Activated T-helper 17 cell treated with anti-CD3 and anti-CD28 coated beads, Interleukin-2, amount 50 U/mL, for 72 hours (primary cell): ENCODE measurements at regions not wholly inside any gene's neighbourhood (a gene's known extent, or its start where the extent isn't known, plus 50 kb on each side); places are given as distances from the start of the nearest gene placed in this dataset.
"Not testable (repeated sequence)": the region's sequence is repeated elsewhere in the genome, so short reads cannot be mapped to it uniquely, and the experiment has no call there.

Experiments used
- ATAC-seq: fragments of 150-1000 bp; cut with Tn5 transposase; replicated peaks from 2 replicates; pipeline ENCODE4 v1.10.0; 2021; ENCODE audit warnings: mild to moderate bottlenecking, moderate library complexity
- H3K27ac Mint-ChIP-seq: one replicate; pipeline ENCODE4 v1.8.0; 2022; ENCODE audit warnings: mixed read lengths
- H3K27me3 Mint-ChIP-seq: one replicate; pipeline ENCODE4 v1.8.0; 2022; ENCODE audit warnings: mixed read lengths
- H3K36me3 Mint-ChIP-seq: one replicate; pipeline ENCODE4 v1.8.0; 2022; ENCODE audit warnings: low read depth, mild to moderate bottlenecking, mixed read lengths
- H3K4me1 Mint-ChIP-seq: one replicate; pipeline ENCODE4 v1.8.0; 2022; ENCODE audit warnings: mixed read lengths
- H3K4me3 Mint-ChIP-seq: one replicate; pipeline ENCODE4 v1.8.0; 2022; ENCODE audit warnings: mild to moderate bottlenecking, mixed read lengths
- H3K9me3 Mint-ChIP-seq: one replicate; pipeline ENCODE4 v1.8.0; 2022; ENCODE audit warnings: mixed read lengths

- H3K27ac Mint-ChIP-seq, H3K4me3 Mint-ChIP-seq, H3K27me3 Mint-ChIP-seq, ATAC-seq, H3K9me3 Mint-ChIP-seq, H3K36me3 Mint-ChIP-seq, H3K4me1 Mint-ChIP-seq: not testable (repeated sequence)
These were observed 76.4 kb upstream of the TMSB4Y start for GRCh38 chrY:13627323-13627722.

GRCh38 chrY:13615943-13616304 is 87.8 kb upstream of the TMSB4Y start:
- ATAC-seq: no peak
- no peak overlapping the region for H3K27ac Mint-ChIP-seq
- H3K9me3 Mint-ChIP-seq: no peaks in the 10 kb centered on the region
- H3K4me1 Mint-ChIP-seq: no peaks in the 10 kb centered on the region
- H3K36me3 Mint-ChIP-seq: no peaks in the 10 kb centered on the region
- H3K27me3 Mint-ChIP-seq: peaks cover 4% of the 10 kb centered on the region
- no peak overlapping the region for H3K4me3 Mint-ChIP-seq

GRCh38 chrY:13615301-13615942 is 88.3 kb upstream of the TMSB4Y start:
- Mint-ChIP-seq H3K27ac (no peak overlapping the region), H3K4me3 (no peak overlapping the region), H3K36me3 (no peaks in the 10 kb centered on the region), H3K9me3 (no peaks in the 10 kb centered on the region), H3K27me3 (peaks cover 4% of the 10 kb centered on the region), H3K4me1 (no peaks in the 10 kb centered on the region)
- no peak for ATAC-seq

GRCh38 chrY:13612916-13613315 is 90.8 kb upstream of the TMSB4Y start:
- Mint-ChIP-seq H3K36me3 (no peaks in the 10 kb centered on the region), H3K4me1 (no peaks in the 10 kb centered on the region), H3K4me3 (no peak overlapping the region), H3K27me3 (no peaks in the 10 kb centered on the region), H3K27ac (no peak overlapping the region), H3K9me3 (no peaks in the 10 kb centered on the region)
- ATAC-seq: no peak

- H3K4me3 Mint-ChIP-seq: no peak overlapping the region
- no peaks in the 10 kb centered on the region for H3K36me3 Mint-ChIP-seq
- no peaks in the 10 kb centered on the region for H3K27me3 Mint-ChIP-seq
- H3K27ac Mint-ChIP-seq: no peak overlapping the region
- no peaks in the 10 kb centered on the region for H3K4me1 Mint-ChIP-seq
- no peaks in the 10 kb centered on the region for H3K9me3 Mint-ChIP-seq
- no peak for ATAC-seq
These were observed 91.7 kb upstream of the TMSB4Y start for GRCh38 chrY:13611965-13612364.

GRCh38 chrY:13592450-13592849 is 111.2 kb upstream of the TMSB4Y start:
- no peak overlapping the region for H3K4me3 Mint-ChIP-seq
- no peaks in the 10 kb centered on the region for H3K9me3 Mint-ChIP-seq
- no peaks in the 10 kb centered on the region for H3K27me3 Mint-ChIP-seq
- H3K36me3 Mint-ChIP-seq: no peaks in the 10 kb centered on the region
- ATAC-seq: no peak
- no peaks in the 10 kb centered on the region for H3K4me1 Mint-ChIP-seq
- H3K27ac Mint-ChIP-seq: no peak overlapping the region

GRCh38 chrY:13570931-13571330 is 91.1 kb upstream of the UTY start:
- not testable (repeated sequence) for H3K27me3 Mint-ChIP-seq, H3K9me3 Mint-ChIP-seq, H3K4me3 Mint-ChIP-seq, ATAC-seq, H3K27ac Mint-ChIP-seq, H3K4me1 Mint-ChIP-seq, H3K36me3 Mint-ChIP-seq

- Mint-ChIP-seq H3K27me3 (no peaks in the 10 kb centered on the region), H3K4me3 (no peak overlapping the region), H3K27ac (no peak overlapping the region), H3K9me3 (no peaks in the 10 kb centered on the region), H3K4me1 (no peaks in the 10 kb centered on the region), H3K36me3 (no peaks in the 10 kb centered on the region)
- no peak for ATAC-seq
These were observed 87.4 kb upstream of the UTY start for GRCh38 chrY:13567186-13567585.

GRCh38 chrY:13554949-13555348 is 75.1 kb upstream of the UTY start:
- peaks cover 5% of the 10 kb centered on the region for H3K4me1 Mint-ChIP-seq
- H3K9me3 Mint-ChIP-seq: no peaks in the 10 kb centered on the region
- no peak overlapping the region for H3K4me3 Mint-ChIP-seq
- H3K36me3 Mint-ChIP-seq: no peaks in the 10 kb centered on the region
- ATAC-seq: peak; percentile 60
- no peaks in the 10 kb centered on the region for H3K27me3 Mint-ChIP-seq
- no peak overlapping the region for H3K27ac Mint-ChIP-seq

GRCh38 chrY:13552393-13553116 is 72.7 kb upstream of the UTY start:
- Mint-ChIP-seq H3K27ac (peak overlapping the region; percentile 68), H3K36me3 (no peaks in the 10 kb centered on the region), H3K27me3 (no peaks in the 10 kb centered on the region), H3K9me3 (no peaks in the 10 kb centered on the region), H3K4me3 (peak overlapping the region; percentile 62), H3K4me1 (peaks cover 5% of the 10 kb centered on the region)
- ATAC-seq: peak; percentile 84

- peaks cover 5% of the 10 kb centered on the region for H3K4me1 Mint-ChIP-seq
- H3K27ac Mint-ChIP-seq: no peak overlapping the region
- ATAC-seq: no peak
- H3K4me3 Mint-ChIP-seq: no peak overlapping the region
- H3K27me3 Mint-ChIP-seq: no peaks in the 10 kb centered on the region
- H3K36me3 Mint-ChIP-seq: no peaks in the 10 kb centered on the region
- H3K9me3 Mint-ChIP-seq: no peaks in the 10 kb centered on the region
These were observed 71.4 kb upstream of the UTY start for GRCh38 chrY:13551246-13551645.

- no peak overlapping the region for H3K27ac Mint-ChIP-seq
These were observed 64.7 kb upstream of the UTY start for GRCh38 chrY:13544491-13544890.

GRCh38 chrY:13537919-13538318 is 58.1 kb upstream of the UTY start:
- Mint-ChIP-seq H3K4me3 (no peak overlapping the region), H3K27ac (no peak overlapping the region), H3K9me3 (peaks cover 4% of the 10 kb centered on the region), H3K27me3 (no peaks in the 10 kb centered on the region), H3K4me1 (no peaks in the 10 kb centered on the region), H3K36me3 (no peaks in the 10 kb centered on the region)
- ATAC-seq: peak; percentile 51

More at GRCh38 chrY:13544491-13544890, 64.7 kb upstream of the UTY start:
- Mint-ChIP-seq H3K4me1 (no peaks in the 10 kb centered on the region), H3K36me3 (no peaks in the 10 kb centered on the region), H3K4me3 (no peak overlapping the region), H3K27me3 (no peaks in the 10 kb centered on the region), H3K9me3 (peaks cover 4% of the 10 kb centered on the region)
- no peak for ATAC-seq
